Skeletal muscle tissue (tissue), 3 donors: ENCODE measurements at regions not wholly inside any gene's neighbourhood (a gene's known extent, or its start where the extent isn't known, plus 50 kb on each side); places are given as distances from the start of the nearest gene placed in this dataset.

ENCODE experiments used
- H3K27ac ChIP-seq: one replicate; pipeline ENCODE4 v1.7.0; 2013; ENCODE audit warnings: mild to moderate bottlenecking, low read depth, low read length, inconsistent platforms
- H3K27me3 ChIP-seq, 3 donors: one replicate each; pipeline ENCODE4 v1.7.0; 2013; ENCODE audit warnings: low read length in 3 of 3; ENCODE audit not compliant: control insufficient read depth in 3 of 3, insufficient read depth in 3 of 3
- H3K36me3 ChIP-seq, 3 donors: one replicate each; pipeline ENCODE4 v1.7.0; 2013; ENCODE audit warnings: low read length in 3 of 3; ENCODE audit not compliant: control insufficient read depth in 3 of 3, insufficient read depth in 3 of 3
- H3K4me1 ChIP-seq, 3 donors: one replicate each; pipeline ENCODE4 v1.7.0; 2013; ENCODE audit warnings: low read length in 3 of 3, mild to moderate bottlenecking in 3 of 3; ENCODE audit not compliant: control insufficient read depth in 3 of 3, insufficient read depth in 3 of 3
- H3K4me3 ChIP-seq, 3 donors: one replicate each; pipeline ENCODE4 v1.7.0; 2013; ENCODE audit warnings: low read length in 3 of 3
- H3K9ac ChIP-seq, 3 donors: one replicate each; pipeline ENCODE4 v1.7.0; 2013; ENCODE audit warnings: low read length in 3 of 3, mild to moderate bottlenecking in 3 of 3, moderate library complexity in 2 of 3, low read depth in 1 of 3
- H3K9me3 ChIP-seq, 3 donors: one replicate each; pipeline ENCODE4 v1.7.0; 2013; ENCODE audit warnings: low read length in 3 of 3; ENCODE audit not compliant: control insufficient read depth in 3 of 3
- donor health status: Osteomylitis.

DNA sequence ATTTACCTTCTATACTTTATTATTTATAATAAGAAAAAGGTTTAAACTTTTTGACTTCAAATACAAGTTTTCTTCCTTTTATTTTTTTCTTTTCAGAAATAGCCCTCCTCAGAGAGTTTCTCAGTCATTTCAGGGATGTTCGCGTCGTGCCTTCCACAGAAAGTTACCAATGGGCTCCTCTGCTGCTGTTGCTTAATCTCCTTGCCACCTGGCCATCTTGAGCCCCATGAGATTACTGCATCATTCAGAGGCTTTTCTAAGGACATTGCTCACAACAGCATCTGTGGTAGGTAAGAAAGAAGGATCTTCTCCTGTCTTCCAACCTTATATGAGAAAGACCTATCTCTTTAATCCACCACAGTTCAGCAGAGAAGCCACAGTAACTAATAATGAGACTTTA, 1361.9 kb upstream of the ADGRL3 start:
- Histone ChIP-seq H3K9ac (no peak overlapping the region), H3K9me3 (no peaks in the 10 kb centered on the region), H3K36me3 (no peaks in the 10 kb centered on the region), H3K27ac (no peak overlapping the region), H3K27me3 (no peaks in the 10 kb centered on the region), H3K4me3 (no peak overlapping the region), H3K4me1 (no peaks in the 10 kb centered on the region)

- Histone ChIP-seq H3K27me3 (no peaks in the 10 kb centered on the region), H3K4me3 (no peak overlapping the region), H3K4me1 (no peaks in the 10 kb centered on the region), H3K27ac (no peak overlapping the region), H3K36me3 (no peaks in the 10 kb centered on the region), H3K9ac (no peak overlapping the region), H3K9me3 (no peaks in the 10 kb centered on the region)
Observed at GRCh38 chr4:59841698-59842097, 1358.4 kb upstream of the ADGRL3 start.

GRCh38 chr4:59848457-59848856, 1351.7 kb upstream of the ADGRL3 start:
- H3K4me1 ChIP-seq = no peaks in the 10 kb centered on the region
- no peak overlapping the region for H3K4me3 ChIP-seq
- H3K36me3 ChIP-seq = no peaks in the 10 kb centered on the region

DNA sequence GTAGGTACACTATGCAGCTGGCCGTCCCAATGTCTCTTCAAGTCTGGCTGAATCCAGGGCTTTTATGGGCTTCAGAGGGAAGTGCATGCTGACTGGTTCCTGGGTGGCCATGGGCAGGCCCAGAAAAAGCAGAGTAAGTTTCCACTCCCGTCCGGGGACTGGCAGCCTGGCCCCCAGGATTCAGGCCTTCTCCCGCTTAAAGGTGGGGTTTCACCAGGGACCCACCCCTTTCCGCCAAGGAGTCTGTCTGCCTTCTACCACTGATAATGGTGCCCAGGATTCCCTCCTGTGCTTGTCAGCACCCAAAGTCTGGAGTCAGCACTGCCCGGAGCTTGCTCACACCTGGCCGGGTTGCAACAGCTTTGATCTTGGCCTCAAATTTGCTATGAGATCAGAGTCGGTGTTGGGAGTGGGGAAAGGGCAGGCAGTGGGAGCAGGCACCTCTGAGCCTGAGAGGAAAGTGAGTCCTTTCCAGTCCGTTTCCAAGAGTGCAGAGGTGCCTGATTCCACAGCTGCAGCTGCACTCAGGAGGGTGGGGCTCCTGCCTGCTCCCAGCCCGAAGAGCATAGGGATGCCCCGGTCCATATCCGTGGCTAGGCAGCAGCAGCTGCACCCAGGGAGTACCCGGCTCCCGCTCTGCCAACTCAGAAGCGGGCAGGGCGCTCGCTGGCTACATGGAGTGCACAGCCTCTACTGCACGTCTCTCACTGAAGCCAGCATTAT, 1344.3 kb upstream of the ADGRL3 start:
- no peak overlapping the region for H3K4me3 ChIP-seq
- H3K9me3 ChIP-seq = peaks cover 0 to 2% (median 0%) of the 10 kb centered on the region in 3 donors
- H3K27me3 ChIP-seq = no peaks in the 10 kb centered on the region
- H3K27ac ChIP-seq = no peak overlapping the region
- no peak overlapping the region for H3K9ac ChIP-seq
- no peaks in the 10 kb centered on the region for H3K36me3 ChIP-seq
- H3K4me1 ChIP-seq = no peaks in the 10 kb centered on the region

More at GRCh38 chr4:59848457-59848856, 1351.7 kb upstream of the ADGRL3 start:
- Histone ChIP-seq H3K27me3 (no peaks in the 10 kb centered on the region), H3K27ac (no peak overlapping the region), H3K9ac (no peak overlapping the region), H3K9me3 (no peaks in the 10 kb centered on the region)

- H3K9me3 ChIP-seq = no peaks in the 10 kb centered on the region
- H3K36me3 ChIP-seq = no peaks in the 10 kb centered on the region
- H3K9ac ChIP-seq = no peak overlapping the region
- H3K27ac ChIP-seq = no peak overlapping the region
- H3K4me1 ChIP-seq = no peaks in the 10 kb centered on the region
- H3K27me3 ChIP-seq = no peaks in the 10 kb centered on the region
- no peak overlapping the region for H3K4me3 ChIP-seq
Observed at GRCh38 chr4:59869056-59869455, 1331.1 kb upstream of the ADGRL3 start.

DNA sequence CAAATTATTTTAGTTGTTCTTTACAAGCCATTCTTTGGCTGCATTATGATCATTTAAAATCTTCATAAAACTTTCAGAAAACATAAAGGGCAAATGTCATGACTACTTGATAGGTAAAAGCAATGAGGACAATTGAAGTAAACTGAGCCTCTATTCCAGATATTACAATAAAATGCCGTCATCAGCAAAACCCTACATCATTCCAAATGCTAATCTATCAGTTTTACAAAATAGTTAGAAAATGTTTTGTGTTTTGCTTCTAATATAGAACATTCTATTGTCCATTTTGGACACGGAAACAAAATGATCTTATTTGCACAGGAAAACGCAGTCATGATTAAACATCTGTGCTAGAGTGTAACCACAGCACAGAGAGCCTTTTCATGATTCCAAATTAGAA, 1330.6 kb upstream of the ADGRL3 start:
- Histone ChIP-seq H3K27ac (no peak overlapping the region), H3K9ac (no peak overlapping the region), H3K4me3 (no peak overlapping the region), H3K9me3 (no peaks in the 10 kb centered on the region), H3K36me3 (no peaks in the 10 kb centered on the region), H3K4me1 (no peaks in the 10 kb centered on the region), H3K27me3 (no peaks in the 10 kb centered on the region)

- Histone ChIP-seq H3K4me1 (no peaks in the 10 kb centered on the region), H3K4me3 (no peak overlapping the region), H3K9me3 (no peaks in the 10 kb centered on the region), H3K36me3 (no peaks in the 10 kb centered on the region), H3K9ac (no peak overlapping the region), H3K27ac (no peak overlapping the region), H3K27me3 (no peaks in the 10 kb centered on the region)
Observed at GRCh38 chr4:59881632-59882031, 1318.5 kb upstream of the ADGRL3 start.

- H3K4me1 ChIP-seq = no peaks in the 10 kb centered on the region
- no peak overlapping the region for H3K27ac ChIP-seq
- no peak overlapping the region for H3K4me3 ChIP-seq
- no peaks in the 10 kb centered on the region for H3K27me3 ChIP-seq
- H3K9me3 ChIP-seq = no peaks in the 10 kb centered on the region
- no peaks in the 10 kb centered on the region for H3K36me3 ChIP-seq
- H3K9ac ChIP-seq = no peak overlapping the region
Observed at GRCh38 chr4:59904331-59904730, 1295.8 kb upstream of the ADGRL3 start.

DNA sequence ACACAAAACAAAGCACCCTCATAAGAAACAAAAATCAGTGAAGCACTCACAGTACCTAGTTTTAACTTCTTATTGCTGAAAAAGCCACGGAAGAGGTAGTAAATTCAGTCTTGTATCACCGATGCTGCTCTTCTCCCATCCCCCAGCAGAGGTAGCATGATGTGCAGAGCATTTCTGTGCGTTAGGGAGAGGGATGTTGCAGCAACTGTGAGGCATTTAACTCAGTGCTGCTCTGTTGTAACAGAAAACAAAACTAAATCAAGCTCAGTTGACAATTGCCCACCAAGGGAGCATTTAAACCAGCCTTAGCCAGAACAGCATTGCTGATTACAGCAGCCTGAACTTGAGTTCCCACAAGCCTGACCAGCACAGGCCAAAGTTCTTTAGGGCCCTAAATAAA, 1279.7 kb upstream of the ADGRL3 start:
- Histone ChIP-seq H3K27me3 (no peaks in the 10 kb centered on the region), H3K4me1 (no peaks in the 10 kb centered on the region), H3K9ac (no peak overlapping the region), H3K36me3 (no peaks in the 10 kb centered on the region), H3K9me3 (no peaks in the 10 kb centered on the region), H3K27ac (no peak overlapping the region), H3K4me3 (no peak overlapping the region)

GRCh38 chr4:59925290-59925689, 1274.8 kb upstream of the ADGRL3 start:
- Histone ChIP-seq H3K36me3 (no peaks in the 10 kb centered on the region), H3K27ac (no peak overlapping the region), H3K9ac (no peak overlapping the region), H3K4me3 (no peak overlapping the region), H3K27me3 (no peaks in the 10 kb centered on the region), H3K9me3 (no peaks in the 10 kb centered on the region), H3K4me1 (no peaks in the 10 kb centered on the region)
